AG20443 (cell line): ENCODE measurements at regions not wholly inside any gene's neighbourhood (a gene's known extent, or its start where the extent isn't known, plus 50 kb on each side); places are given as distances from the start of the nearest gene placed in this dataset.
"Not testable (repeated sequence)": the region's sequence is repeated elsewhere in the genome, so short reads cannot be mapped to it uniquely, and the experiment has no call there.

ENCODE experiments used
- DNase-seq: peaks from one replicate; pipeline ENCODE4 v3.0.0; 2012; ENCODE audit warnings: low spot score, mixed read lengths

DNA sequence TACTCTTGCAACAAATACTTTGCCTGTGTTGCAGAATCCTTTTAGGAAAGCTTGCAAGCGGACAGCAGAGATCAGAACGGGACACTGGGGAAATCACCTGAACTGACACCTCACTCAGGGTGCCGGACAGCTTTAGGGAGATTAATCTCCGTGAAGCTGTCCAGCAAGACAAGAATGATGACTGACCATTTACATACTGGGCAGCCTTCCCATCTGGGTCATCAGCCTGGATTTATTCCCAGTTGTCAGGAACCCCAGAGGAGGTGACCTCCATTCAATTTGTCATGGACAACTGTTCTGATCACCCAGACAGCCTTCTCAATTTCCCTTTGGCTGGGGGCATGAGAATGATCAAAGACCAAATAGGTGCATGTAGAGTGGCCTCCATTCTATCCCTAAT, 93.0 kb upstream of the EGFL6 start:
- no peak for DNase-seq

DNA sequence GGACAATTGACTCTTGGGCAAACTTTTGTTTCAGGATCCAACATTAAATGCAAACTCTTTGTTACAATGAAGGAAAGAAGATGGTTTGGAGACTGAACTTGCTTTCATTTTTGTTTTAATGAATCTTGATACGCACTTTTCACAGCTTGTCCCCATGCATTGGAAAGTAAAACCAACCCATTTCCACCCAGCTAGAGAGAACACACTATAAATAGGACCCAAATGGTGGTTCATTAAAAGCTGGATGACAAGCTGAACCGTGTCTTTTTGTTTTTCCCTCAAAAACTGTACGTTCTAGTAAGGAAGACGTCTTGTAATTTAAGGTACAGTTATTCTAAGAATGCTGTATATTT, 95.3 kb upstream of the EGFL6 start:
- DNase-seq, result no peak

DNA sequence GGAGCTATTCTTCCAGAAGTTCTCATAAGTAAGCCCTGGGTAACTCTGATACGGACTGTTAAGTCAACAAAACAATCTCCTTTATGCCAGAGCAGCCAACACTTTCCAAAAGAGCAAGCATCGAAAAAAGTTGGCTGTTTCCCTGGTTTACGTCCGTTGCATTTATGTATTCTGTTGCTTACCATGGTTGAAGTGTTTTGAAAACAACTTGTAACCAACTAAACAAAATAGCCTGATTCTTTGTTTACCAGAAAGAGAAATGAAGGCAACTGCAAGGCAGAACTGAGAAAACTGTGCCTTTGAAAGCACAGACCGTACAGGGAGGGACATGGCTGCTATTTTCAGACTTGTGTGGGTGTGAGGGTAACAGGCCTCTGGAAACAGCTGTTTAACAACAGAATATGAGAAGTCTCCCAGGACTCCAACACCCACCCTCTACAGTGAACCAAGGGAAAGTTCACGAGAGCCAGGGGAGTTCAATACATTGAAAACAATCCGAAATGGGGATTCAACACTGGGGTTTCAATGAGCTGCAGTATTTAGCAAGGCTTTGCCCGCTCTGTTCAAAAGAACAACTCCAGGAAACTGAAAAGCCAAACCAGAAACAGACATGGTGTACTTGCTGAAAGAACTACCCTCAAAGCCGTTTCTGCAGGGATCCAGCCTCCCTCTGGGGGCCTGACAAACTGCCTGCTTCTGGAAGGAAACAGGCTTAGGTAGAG, 95.8 kb upstream of the EGFL6 start:
- DNase-seq, result no peak

DNA sequence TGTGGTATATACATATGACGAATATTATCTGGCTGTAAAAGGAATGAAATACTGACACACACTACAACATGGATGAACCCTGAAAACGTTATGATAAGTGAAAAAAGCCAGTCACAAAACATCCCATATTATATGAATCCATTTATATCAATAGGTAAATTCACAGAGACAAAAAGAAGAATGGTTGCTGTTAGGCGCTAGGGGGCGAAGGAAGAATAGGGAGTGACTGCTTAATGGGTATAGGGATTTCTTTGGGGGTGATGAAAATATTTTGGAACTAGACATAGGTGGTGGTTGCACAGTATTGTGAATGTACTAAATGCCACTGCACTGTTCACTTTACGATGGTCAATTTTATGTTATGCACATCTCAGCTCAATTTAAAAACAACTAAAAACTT, 96.4 kb upstream of the EGFL6 start:
- no peak for DNase-seq

DNA sequence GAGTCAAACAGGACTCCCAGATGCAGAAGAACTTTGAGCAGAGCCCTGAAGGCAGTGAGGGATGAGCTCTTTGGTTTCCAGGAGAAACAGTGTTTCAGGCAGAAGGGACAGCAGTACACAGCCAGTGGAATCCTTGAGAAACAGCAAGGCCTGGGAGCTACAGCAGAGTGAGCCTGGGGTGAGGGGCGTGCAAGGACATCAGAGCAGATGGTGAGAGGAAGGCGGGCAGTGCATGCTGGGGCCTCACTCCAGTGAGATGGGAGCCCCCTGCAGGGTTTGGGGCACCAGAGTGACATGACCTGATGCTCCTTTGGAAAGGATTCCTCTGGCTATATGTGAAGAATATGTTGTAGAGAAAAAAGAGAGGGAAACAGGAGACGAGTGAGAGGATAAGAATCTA, 98.1 kb upstream of the EGFL6 start:
- no peak for DNase-seq

DNA sequence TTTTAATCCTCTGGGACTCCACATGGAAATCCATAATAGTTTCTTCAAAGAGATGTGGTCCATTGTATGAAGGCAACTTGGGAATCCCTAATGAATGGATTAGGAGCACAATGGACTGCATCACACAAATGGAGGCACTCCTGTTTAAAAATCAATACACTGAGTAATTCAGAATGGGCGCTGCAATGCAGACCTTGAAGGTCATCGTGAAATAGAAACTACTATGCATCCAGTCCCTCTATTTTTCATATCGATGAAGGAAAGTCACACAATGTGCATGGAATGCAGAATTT, 98.8 kb upstream of the EGFL6 start:
- DNase-seq, result no peak

DNA sequence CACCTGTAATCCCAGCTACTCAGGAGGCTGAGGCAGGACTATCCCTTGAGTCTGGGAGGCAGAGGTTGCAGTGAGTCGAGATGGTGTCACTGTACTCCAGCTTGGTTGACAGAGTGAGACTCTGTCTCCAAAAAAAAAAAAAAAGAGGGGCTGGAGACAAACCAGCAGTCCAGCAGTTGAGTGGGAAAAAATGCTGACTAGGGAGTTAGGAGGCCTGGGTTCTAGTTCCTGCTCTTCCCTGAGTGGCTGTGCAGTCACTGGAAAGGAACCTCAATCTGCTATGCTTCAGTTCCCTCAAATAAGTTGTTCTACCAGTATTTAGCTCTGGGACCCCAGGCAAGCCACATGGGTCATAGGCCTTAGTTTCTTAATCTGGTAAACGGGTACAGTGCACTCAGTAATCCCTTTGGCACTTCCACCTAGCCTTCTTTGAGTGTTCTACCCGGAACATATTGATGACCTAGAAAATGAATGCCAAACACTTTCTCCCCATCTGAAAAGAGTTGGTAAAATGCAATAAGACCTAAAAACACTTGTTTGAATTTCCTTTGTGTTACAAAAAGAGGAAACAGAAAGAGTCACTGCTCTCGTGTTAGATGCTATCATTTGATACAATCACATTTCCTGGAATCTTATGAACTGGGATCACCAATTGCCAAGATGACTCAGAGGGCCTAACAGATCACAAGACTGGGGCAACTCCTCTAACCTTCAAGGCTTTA, 99.3 kb upstream of the EGFL6 start:
- peak; percentile 24 for DNase-seq

DNA sequence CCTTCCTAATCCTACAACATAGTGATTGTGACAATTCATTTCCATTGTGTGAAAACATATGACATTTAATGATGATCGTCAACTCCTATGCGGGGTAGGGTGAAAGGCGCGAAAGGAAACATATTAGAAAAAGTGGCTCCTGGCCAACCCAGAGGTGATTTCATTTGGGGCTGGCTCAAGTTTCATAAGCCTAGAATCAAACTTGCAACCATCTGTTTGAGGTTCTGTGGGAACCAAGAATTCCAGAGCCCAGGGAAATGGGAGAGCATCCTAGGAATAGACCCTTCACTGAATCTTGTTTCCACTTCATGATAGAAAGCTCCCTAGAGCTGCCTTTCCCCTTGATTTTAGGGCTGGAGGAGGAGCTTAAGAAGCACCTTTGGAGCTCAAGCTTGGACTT, 101.3 kb upstream of the EGFL6 start:
- DNase-seq, result no peak

DNA sequence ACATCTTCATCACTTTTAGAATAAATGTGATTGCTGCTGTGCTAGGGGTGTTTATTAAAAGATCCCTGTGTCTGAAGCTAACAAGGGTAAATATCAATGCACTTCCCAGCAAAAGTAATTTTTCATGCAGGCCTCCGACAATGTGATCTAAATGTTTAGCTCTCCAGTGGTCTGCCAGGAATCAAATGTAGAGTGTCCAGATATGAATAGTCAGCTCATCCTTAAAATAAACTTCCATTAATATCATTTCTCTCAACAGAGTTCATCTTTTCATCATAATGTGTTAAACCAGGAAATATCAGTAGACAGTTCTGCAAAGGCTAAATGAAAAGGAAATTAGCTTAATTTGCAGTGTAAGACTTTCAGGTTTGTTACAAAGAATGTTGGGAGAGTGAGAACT, 102.2 kb upstream of the EGFL6 start:
- no peak for DNase-seq

DNA sequence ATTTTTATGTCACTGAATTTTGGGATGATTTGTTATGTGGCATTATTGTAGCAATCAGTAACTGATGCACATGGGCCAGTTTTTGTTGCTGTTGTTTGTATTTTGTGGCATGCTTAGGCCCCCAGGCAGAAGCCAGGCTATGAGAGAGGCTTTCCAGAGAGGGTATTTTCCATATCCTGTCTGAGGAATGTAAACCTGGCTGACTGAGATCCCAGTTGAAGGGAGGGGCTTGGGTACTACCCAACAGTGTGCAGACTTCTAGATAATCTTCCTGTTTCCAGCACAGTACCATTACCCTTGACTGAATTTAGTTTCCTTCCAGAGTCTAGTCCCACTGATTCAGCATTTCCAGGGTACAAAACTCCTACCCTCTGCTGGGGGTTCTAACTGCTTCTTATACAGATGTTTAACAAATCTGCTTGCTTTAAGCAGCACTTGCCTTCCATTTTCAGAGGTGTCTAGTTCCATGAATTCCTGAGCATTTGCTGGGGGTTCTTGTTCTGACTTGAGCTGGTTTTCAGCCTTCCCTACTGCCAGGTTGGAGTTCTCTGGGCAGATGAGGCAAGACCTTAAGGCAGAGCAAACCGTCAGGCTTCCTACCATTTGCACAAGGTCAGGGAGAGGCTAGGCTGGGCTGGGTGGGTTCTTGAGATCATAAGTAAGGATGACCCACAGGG, 104.7 kb upstream of the EGFL6 start:
- DNase-seq, result no peak

DNA sequence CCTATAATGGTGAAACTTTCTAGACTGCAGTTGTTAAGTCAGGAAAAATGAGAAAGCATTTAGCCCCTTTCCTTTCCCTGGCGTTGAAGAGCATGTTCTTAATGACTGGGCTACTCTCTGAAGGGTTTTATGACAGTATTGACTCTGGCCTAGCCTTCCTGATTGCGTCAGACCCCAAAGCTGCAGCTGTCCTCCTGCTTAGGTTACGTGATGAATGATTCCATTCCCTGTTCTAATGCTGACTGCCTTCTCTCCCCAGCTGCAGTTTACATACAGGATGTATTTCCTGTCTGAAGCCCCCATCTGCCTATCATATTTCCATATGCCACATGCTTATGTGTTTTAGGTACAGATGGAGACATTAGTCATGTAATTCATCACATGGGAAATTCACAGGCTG, 105.8 kb upstream of the EGFL6 start:
- peak; percentile 46 for DNase-seq

DNA sequence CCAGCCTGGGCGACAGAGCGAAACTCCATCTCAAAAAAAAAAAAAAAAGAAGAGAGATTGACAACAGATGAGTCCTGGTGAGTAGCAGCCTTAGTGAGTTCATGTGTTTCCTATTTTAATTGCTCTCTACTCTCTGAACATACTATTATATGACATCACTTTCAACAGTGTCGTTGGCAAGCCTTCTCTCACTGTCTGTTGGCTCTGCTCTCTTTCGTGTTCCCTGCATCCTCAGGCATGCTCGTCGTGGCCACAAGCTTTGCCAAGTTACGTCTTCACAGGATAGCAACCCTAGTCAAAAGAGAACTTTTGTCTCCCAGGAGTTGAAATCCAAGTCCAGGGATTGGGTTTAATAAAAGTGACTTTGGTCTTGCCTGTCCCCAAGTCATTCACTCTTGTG, 117.1 kb upstream of the EGFL6 start:
- DNase-seq, result peak; percentile 27

DNA sequence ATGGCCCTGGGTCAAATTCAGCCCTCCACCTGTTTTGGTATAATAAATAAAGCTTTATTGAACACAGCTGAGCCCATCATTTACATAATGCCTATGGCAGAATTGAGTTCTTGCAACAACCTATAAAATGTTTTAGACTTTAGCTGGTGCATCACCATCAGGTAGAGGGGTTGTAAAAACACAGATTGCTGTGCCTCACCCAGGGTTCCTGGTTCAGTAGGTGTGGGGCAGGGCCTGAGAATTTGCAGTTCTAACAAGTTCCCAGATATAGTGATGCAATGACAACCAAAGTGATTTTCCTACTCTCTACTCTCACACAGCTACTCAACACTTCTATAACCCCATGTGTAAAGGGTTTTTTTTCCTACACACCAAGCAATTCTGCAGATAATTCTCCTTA, 120.0 kb upstream of the EGFL6 start:
- DNase-seq, result no peak

DNA sequence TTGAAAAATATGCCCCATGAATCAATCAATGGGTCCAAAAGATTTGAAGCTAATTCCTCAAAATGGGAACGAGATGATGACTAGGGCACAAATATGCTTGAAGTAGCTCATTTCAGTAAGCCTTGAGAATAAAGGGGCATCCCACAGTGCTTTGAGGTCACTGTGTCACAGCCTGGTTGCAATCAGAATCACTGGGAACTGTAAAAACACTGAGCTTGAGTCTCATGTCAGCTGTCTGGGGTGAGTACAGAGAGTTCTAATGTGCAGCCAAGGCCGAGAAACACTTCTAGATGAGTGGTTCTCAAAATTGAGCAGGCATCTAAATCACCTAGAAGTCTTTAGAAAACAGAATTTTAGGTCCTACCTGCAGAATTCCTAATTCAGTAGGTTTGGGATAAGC, 120.5 kb upstream of the EGFL6 start:
- DNase-seq, result no peak

DNA sequence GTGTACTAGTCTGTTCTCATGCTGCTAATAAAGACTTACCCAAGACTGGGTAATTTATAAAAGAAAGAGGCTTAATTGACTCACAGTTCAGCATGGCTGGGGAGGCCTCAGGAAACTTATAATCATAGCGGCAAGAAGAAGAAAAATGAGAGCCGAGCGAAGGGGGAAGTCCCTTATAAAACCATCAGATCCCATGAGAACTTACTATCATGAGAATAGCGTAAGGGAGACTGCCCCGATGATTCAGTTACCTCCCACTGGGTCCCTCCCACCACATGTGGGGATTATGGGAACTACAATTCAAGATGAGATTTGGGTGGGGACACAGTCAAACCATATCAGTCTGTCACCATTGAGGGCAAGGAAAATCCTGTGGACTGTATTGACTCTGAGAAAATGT, 121.8 kb upstream of the ATXN3L start:
- not testable (repeated sequence) for DNase-seq

DNA sequence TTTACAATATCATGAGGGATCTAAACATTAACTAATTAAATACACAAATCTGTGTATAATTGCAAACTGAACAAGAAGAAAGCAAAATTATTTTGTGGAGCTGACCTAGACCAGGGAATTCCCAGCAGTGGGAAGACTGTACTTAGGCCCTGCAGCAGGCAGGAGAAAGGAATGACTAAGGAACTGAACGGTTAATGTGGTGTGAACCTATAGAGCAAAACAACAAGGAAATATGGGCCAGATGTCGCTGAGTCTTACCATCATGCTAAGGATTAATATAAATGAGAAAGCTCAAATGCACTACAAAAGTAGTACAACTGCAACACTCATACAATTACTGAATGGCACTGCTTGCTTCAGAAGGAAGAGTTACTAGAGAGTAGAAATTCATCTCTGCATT, 120.3 kb upstream of the ATXN3L start:
- no peak for DNase-seq

DNA sequence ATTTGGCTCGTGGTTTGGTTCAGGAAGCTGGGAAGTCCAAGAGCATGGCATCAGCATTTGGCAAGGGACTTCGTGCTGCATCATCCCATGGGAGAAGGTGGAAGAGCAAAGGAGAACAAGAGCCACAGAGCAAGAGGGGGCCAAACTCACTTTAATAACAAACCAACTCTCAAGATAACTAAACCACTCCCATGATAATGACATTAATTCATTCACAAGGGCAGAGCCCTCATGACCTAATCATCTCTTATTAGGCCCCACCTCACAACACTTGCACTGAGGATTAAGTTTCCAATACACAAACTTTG, 113.4 kb upstream of the ATXN3L start:
- peak; percentile 16 for DNase-seq

DNA sequence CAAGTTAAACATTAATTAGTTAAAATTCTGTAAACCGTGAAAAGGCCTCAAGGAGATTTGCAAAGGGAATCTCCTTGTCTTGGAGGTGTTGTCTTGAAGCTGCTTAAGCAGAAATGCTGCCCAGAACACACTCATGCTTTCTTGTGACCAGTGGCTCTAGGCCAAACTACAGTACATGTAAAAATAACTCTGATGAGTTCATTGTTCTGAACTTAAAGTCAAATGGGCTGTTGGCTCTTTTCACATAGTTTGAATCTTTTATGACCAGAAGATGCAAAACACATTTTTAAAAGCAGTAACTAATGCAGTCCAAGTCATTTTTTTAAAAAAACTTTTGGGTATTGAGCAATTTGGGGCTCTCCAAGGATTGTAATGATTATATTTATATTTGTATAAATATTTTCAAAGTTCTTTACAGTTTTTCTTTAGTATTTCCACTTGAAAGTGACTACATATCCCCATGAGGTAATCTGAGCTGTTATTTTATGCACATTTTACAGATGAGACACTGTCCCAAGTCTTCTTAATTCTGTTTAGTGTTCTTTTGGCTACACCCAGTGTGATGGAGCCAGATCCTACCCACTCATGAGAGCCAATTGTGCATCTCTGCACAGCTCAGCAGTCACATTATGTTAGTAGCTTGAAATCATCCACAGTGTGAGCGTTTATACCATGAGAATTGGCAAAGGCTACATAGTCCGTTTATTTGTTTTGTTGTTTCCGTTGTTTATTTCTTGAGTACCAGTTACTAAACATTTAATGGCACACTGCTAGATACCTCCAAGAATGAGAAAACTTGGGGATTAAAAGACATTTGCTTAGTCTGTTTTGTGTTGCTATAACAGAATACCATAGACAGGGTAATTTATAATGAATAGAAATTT, 112.8 kb upstream of the ATXN3L start:
- DNase-seq, result peak; percentile 57

DNA sequence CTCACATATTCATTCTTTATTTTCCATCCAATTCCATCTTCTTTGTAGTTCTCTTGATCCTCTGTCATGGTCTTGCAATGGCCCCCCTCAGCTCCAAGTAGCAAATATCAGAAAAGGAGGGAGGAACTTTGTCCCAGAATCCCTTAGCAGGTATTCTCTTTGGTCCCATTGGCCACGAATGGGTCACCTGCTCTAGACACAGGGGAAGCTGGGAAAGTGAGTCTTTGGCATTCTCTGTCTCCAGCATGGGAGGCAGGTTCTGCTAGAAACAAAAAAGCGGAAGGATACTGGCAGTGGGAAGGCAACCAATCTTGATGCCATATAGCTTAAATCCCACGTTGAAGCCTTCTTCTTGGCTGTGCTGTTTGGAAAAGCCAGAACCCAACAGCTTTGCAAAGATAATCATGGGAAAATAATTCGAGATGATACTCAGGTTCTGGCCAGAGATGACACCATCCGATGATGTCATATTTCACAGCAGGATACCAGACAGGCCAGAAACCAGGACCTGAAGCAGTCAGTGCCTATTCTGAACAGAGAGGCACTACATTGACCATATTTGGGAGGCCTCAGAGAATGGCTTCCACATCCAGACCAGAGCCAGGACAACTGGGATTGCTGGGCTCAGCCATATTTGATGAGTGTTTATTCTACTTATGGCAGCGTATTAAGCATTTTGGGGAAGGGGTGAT, 110.4 kb upstream of the ATXN3L start:
- DNase-seq, result no peak

DNA sequence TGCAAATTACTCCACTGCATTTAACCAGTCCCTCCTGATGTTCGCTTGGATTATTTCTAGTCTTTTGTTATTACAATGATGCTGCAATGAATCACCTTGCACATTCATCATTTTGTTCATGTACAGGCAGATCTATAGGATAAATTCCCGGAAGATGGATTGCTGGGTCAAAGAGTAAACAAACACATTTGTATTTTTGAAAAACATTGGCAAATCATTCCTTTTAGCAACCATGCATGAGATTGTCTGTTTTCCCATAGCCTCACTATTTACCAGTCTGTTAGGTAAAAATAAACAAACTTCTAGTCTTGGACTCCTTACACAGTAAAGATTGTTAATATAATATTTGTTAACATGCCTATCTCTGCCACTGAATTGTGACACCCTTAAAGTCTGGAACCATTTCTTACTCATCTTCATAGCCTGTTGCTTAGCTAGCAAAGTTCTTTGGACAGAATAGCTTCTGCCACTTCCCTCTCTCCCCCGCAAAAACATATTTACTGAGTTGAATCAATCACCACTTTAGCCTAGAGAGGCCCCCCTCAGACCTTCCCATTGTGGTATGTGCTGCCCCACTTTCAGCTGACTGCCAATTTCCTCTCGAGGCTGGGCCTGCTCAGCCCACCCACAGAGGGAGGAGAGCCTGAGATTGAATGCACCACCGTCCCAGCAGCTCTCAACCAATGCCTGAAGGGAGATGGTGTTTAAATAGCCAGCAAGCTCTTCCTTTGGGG, 108.4 kb upstream of the ATXN3L start:
- DNase-seq, result peak; percentile 20

DNA sequence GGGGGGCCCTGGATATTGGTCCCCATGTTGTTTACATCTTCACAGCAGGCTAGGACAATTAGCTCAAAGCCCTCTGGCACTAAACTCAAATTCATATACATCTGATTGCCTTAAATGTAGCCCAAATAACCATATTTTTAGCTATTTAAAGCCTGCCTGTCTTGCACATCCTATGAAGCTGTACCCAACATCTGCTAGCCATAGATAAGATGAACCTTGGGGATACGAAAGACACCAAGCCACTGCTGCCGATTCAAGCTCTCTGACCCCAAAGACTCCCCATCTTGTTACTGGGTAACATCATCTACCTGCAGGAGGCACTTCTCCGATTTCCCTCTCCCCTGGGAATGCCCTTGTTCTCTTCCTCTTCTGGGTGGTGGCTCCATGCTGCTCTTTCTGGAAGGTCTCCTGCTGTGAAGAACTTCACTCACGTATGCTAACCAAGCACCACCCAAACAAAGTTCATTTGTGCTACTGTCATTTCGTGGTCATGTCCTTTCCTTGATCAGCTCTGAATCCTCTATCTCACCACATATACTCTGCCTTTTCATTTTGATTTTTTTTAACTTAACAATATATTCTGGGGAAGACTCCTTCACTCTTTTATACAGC, 107.7 kb upstream of the ATXN3L start:
- DNase-seq, result no peak
